Peyer's patch (tissue), 4 donors: ENCODE measurements at regions not wholly inside any gene's neighbourhood (a gene's known extent, or its start where the extent isn't known, plus 50 kb on each side); places are given as distances from the start of the nearest gene placed in this dataset.

ENCODE experiments used
- CTCF ChIP-seq, 6 experiments: fragments of 450-650 bp in 4 of 6; fragments of 200-600 bp in 2 of 6; sonication (generic) in 1 of 6; IDR thresholded peaks; one replicate each; pipeline ENCODE4 v1.5.1; 2017 to 2019; ENCODE audit warnings: antibody characterized with exemption in 6 of 6, mild to moderate bottlenecking in 3 of 6, moderate library complexity in 1 of 6
- POLR2A ChIP-seq, 2 donors: fragments of 450-650 bp; IDR thresholded peaks; one replicate each; pipeline ENCODE4 v1.5.1; 2017; ENCODE audit warnings: antibody characterized with exemption in 2 of 2, mild to moderate bottlenecking in 2 of 2, moderate library complexity in 2 of 2

DNA sequence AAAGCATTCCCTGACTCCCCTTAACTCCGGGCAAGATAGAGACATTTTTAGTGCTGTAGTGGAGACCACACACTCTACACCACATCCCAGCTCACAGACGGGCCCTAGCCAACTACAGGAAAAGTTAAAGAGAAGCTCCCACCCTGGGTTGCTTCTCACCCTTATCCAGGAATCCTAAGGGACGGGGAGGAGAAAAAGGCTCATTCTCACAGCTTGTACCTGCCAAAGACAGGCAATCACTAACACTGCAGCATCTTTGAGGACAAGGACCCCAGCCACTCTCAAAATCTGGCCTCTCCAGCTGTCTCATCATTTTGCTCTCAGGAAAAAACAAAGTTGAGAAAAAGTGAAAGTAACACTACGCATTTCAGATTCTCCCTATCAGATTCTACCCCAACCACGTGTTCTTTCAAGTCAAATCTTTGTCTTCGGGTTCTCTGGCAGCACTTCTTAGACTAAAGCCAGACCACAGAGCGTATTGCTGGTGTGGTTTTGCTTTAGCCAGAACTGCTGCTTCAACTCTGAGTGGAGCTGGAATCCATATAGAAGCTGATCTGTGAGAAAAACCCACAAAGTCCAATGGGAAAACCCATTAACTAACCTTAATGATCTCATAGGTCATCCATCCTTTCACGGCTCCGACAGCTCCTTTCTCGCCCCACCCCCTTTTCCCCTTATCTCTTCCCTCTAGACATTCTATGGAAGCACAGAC lies 605.9 kb upstream of the DIPK2B start:
- TF ChIP-seq CTCF (IDR thresholded peaks at IDR 0.05) = no peak
- TF ChIP-seq POLR2A (IDR thresholded peaks at IDR 0.05) = no peak
